GM19438 (cell line): ENCODE measurements at regions not wholly inside any gene's neighbourhood (a gene's known extent, or its start where the extent isn't known, plus 50 kb on each side); places are given as distances from the start of the nearest gene placed in this dataset.
"Not testable (repeated sequence)": the region's sequence is repeated elsewhere in the genome, so short reads cannot be mapped to it uniquely, and the experiment has no call there.

ENCODE experiments used
- ATAC-seq: cut with Tn5 transposase; IDR thresholded peaks from one replicate; pipeline ENCODE4 v1.9.1; 2021; ENCODE audit warnings: low read depth; ENCODE audit not compliant: unreplicated experiment

DNA sequence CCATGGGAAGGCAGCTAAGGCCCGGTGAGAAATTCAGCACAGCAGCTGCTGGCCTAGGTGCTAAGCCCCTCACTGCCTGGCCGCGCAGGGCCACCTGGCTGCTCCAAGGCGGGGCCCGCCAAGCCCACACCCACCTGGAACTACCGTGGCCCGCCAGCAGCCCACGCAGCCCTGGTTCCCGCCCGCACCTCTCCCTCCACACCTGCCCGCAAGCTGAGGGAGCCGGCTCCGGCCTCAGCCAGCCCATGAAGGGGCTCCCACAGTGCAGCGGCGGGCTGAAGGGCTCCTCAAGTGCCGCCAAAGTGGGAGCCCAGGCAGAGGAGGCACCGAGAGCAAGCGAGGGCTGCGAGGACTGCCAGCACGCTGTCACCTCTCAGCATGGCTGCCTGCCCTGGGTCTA is 146.9 kb upstream of the APOOL start:
- ATAC-seq = not testable (repeated sequence)

DNA sequence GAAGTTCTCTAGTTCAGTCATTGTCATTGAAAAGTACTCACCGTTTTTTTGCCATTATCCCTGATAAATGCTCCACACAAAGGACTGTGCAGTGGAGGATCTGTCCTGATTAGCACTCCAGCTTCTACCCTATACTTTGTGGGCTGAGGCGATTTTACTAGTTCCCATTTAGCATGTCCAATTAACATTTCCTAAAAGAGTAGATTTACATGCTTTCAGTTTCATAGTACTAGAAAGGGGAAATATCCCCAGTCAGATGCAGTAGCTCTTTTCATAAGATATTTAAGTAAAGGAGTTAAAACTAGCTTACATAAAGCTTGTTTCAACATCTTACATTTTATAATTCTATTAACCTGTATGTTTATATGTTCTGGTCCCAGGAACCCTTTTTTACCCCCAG is 144.9 kb upstream of the APOOL start:
- not testable (repeated sequence) for ATAC-seq

DNA sequence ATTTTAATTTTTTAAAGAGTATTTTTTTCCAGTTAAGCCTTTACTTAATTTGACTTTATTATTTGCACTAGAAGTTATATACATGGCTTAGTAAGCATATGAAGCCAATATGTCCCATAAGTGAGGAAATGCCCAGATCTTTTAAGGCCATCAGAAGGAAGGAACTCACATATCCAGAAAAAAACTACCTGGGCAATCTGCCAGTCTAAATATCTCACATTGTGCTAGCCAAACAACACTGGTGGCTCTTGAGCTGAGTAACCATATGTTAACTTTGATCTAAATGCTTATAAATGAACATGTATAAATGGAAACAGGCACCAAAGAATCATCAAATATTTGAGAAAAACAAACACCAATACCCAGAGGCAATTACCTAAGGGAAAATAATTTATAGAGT is 138.6 kb upstream of the APOOL start:
- ATAC-seq = no peak

DNA sequence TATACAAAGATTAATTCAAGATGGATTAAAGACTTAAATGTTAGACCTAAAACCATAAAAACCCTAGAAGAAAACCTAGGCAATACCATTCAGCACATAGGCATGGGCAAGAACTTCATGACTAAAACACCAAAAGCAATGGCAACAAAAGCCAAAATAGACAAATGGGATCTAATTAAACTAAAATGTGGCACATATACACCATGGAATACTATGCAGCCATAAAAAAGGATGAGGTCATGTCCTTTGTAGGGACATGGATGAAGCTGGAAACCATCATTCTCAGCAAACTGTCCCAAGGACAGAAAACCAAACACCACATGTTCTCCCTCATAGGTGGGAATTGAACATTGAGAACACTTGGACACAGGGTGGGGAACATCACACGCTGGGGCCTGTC is 133.4 kb upstream of the APOOL start:
- not testable (repeated sequence) for ATAC-seq

DNA sequence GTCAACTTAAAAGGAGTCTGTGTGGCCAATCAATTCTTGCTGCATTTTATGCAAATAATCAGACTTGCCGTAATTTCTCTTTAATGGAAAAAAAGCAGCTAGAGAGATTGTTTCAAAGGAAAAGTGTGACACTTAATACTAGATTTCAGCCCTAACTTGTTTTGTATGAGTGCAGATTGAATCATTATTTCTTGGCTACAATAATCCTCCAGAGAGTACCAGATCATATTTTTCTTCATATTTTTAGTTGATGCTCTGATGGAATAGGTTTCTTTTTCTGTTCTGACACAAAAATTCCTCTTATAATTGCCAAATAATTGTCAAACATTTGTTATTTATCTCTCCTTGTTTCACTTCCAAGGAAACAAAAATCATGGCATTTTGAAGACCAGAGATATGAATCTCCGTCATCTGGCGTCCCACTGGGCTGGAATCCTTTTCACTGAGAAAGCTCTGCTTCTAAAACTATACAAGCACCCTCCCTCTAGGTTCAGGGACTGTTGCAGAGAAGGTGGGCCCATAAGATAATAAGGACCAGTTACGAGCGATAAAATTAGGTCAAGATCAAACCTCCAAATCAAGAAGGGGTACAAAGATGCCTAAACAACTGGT is 131.4 kb upstream of the APOOL start:
- not testable (repeated sequence) for ATAC-seq

DNA sequence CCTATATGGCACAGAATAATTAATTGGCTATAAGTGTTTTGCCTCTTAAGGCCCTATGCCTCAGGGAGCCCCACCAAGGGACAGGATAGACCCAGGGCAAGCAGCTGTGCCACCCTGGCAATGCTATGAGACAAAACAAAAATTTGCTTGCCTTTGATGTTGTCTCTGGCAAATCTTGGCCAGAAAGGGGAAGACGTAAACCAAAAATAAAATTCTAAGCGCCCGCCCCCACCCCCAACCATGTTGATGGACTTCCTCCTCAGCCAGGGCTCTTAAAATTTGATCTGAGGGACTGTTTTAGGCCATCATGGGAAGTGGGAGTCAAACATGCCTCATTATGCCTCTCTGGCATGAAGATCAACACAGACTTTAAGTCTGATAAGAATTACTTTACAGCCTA is 130.5 kb upstream of the APOOL start:
- no peak for ATAC-seq

DNA sequence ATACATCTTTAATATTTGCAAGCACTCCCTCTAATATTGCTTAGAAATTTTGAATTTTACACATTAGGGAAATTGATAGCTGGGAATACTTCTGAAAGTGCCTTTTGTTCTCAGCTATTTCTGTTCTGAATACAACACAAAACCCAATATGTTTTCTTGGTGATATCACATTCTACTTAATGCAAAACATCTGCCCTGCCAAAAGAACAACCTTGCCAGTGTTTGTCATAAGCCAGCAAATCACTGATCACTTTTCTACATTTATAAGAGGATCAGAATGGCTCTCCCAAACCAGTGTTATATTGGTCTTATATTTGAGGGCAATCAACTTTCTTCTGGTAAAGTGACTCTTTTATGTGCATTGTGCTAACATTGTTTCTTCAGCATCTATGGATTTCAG is 126.8 kb upstream of the APOOL start:
- no peak for ATAC-seq

DNA sequence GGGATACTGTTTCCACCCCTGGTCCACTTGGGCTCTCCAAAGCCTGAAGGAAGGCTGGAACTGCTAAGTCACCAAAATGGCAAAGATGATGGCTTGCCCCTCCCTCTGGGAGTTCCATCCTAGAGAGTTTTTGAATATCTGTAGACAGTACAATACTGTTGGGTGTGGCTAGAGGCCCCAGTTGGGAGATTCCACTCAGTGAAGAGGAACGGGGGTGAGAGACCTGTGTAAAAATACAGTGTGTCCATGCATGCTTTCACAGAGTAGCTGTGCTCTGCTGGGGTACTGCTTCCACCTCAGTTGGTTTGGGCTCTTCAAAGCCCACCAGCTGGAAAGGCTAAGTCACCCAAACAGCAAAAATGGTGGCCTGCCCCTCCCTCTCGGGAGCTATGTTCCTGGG is 109.8 kb upstream of the APOOL start:
- no peak for ATAC-seq

DNA sequence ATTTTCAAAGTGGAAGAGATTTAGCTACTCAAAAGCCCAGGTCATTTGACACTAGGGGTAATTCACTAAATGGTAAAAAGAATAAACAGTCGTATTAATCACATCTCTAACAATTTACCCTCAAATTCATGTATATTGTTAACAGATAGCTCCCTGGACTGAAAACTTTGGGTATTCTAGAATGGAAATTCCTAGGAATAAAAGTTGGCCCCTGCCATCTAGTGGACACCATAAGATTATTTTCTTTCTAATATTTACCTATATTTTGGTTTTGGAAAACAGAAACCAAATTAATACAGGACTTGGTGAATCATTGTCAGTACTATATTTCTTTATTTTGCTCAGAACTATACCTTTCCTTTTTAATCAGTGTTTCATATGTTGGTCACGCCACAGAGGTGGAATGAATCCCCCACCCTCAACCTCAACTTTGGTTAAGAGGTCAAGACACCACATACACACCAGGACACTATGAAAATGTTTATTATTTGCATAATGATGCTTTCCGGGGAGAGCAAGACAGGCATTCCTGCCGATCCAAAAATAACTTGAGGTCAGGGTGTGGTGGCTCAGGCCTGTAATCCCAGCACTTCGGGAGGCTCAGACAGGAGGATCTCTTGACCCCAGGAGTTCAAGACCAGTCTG is 96.2 kb upstream of the APOOL start:
- no peak for ATAC-seq

DNA sequence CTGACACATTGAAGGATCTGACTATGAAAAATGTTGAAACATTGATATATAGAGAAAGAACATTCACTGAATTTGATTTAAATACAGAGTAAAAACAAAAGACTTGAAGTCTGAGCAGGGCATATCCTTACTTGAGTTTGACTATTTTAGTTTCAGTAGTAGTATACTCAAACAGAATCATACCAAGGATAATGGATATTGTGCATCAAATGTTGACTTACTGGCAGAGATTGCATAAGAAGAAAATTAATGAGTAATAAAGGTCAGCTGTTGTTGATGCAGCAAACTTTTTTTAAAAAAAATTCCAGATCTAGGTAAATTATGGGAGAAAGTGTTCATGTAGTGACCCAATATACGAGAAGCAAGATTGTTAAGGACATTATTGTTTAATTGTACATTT is 94.5 kb upstream of the APOOL start:
- ATAC-seq = no peak

DNA sequence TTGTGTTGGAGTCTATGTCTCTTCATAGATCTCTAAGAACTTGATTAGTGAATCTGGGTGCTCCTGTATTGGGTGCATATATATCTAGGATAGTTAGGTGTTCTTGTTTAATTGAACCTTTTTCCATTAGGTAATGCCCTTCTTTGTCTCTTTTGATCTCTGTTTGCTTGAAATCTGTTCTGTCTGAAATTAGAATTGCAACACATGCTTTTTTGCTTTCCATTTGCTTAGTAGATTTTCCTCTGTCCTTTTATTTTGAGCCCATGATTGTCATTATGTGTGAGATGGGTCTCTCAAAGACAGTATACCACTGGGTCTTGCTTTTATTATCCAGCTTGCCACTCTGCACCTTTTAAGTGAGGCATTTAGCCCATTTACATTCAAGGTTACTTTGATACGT is 79.1 kb upstream of the APOOL start:
- no peak for ATAC-seq

DNA sequence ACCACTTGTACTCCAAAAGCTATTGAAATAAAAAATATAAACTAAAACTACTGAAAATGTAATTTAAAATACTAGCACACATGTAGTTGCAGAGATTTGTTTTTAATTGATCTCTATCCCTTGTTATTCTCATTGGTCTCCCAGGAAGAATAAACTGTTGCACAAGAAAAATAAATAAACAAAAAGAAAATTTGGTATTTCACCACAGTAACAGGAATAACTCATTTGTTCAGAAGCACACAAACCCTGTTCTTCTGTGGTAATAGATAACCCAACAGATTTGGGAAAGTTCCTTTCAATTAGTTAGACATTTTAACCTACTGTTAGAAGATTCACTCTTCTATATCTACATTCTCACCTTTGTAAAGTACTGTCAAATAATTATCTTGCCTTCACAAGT is 70.9 kb upstream of the APOOL start:
- no peak for ATAC-seq

DNA sequence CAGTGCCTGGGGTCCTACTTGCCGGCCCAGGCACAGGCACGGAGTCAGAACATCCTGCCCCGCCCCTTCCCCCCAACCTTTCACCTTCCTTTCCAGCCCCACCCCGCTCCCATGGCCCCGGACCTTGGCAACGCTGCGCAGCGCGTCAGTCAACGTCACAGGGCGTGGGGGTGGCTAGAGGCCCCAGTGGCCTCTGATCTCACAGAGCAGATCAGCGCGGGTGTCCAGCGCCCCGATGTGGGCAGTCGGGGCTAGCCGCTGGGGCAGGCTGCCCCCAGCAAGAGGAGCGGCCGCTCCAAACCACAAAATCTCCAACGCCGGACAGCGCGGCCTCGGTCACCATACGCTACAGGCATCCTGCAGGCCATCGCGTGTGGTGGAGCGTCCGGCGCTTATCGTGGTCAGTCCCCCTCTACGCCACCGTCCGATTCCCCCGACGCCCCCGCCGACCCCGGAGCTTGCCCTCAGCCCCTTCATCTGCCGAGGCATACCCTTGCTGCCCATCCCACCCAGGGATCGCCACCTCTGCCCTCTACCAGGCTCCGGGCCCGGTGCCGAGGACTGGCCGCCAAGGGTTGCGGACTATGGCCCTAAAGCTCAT is 69.6 kb upstream of the APOOL start:
- ATAC-seq = no peak
